GM23248 (cell line): ENCODE measurements at regions not wholly inside any gene's neighbourhood (a gene's known extent, or its start where the extent isn't known, plus 50 kb on each side); places are given as distances from the start of the nearest gene placed in this dataset.

Experiments used
- EZH2 ChIP-seq: fragments of 200-600 bp; sonication (generic); IDR thresholded peaks from 2 replicates; pipeline ENCODE4 v1.6.1; 2018; ENCODE audit warnings: antibody characterized with exemption, mild to moderate bottlenecking; ENCODE audit not compliant: insufficient read depth, poor library complexity, severe bottlenecking
- EZH2phosphoT487 ChIP-seq: fragments of 200-600 bp; sonication (generic); IDR thresholded peaks from 2 replicates; pipeline ENCODE4 v1.6.1; 2018; ENCODE audit warnings: antibody characterized with exemption, moderate library complexity, mild to moderate bottlenecking, low read depth; ENCODE audit not compliant: insufficient read depth

DNA sequence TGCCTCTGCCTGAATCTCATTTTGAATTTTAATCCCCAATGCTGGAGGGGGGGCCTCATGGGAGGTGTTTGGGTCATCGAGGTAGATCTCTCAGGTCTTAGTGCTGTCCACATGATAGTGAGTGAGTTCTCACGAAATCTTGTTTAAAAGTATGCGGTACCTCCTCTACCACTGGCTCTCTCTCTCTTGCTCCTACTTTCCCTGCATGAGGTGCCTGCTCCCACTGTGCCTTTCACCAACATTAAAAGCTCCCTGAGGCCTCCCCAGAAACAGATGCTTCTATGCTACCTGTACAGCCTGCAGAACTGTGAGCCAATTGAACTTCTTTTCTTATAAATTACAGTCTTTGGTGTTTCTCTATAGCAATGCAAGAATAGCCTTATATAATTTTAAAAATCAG lies 560.7 kb upstream of the CPEB2 start:
- no peak for TF ChIP-seq EZH2
- TF ChIP-seq EZH2phosphoT487, result no peak
